HG03378 (cell line): ENCODE measurements at regions not wholly inside any gene's neighbourhood (a gene's known extent, or its start where the extent isn't known, plus 50 kb on each side); places are given as distances from the start of the nearest gene placed in this dataset.

ENCODE experiments used
- ATAC-seq: cut with Tn5 transposase; IDR thresholded peaks from one replicate; pipeline ENCODE4 v1.9.1; 2021; ENCODE audit warnings: mild to moderate bottlenecking, moderate library complexity; ENCODE audit not compliant: unreplicated experiment

DNA sequence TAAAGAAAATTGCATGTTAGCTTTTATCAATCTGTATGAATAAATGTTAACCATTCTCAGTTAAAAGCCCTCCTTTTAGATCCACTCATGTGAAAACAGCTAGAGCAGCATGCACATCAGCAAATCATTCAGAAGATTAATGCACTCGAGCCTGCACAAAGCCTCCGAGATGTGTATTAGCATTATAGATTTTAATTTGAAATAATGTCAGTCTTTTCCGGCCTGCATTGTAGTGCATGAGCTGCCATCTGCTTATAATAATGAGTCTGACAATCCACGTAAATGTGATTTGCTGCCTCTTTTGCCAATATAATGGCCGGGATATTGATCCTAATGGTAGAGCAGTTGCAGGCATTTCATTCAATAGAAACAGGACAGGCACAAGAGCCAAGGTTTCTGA lies 585.1 kb downstream of the IRX1 start:
- ATAC-seq = no peak

DNA sequence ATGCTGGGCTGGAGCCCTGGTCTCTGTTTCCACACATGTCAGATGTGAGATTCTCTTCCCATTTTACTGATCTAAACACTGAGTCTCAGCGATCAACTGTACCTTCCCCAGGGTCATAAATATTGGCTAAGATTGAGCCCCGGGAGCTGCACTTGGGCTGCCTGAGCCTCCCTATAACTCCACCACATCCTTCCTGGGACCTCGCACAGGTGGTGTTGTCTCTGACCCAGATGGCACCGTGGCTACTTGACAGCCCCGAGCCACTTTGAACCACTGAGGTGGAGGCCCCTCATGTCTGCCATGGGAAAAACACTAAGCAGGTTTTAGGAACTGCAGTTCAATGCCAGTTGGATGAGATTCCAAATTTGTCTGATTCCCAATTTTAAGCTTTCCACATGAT lies 586.5 kb downstream of the IRX1 start:
- ATAC-seq = no peak

DNA sequence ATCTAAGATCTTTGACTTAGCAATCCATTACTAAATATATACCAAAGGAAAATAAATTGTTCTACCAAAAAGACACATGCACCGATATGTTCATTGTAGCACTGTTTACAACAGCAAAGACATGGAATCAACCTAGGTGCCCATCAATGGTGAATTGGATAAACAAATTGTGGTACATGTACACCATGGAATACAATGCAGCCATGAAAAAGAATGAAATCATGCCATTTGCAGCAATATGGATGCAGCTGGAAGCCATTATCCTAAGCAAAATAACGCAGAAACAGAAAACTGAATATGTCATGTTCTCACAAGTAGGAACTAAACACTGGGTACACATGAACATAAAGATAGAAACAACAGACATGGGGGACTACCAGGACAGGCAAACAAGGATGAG lies 589.5 kb downstream of the IRX1 start:
- ATAC-seq = no peak

DNA sequence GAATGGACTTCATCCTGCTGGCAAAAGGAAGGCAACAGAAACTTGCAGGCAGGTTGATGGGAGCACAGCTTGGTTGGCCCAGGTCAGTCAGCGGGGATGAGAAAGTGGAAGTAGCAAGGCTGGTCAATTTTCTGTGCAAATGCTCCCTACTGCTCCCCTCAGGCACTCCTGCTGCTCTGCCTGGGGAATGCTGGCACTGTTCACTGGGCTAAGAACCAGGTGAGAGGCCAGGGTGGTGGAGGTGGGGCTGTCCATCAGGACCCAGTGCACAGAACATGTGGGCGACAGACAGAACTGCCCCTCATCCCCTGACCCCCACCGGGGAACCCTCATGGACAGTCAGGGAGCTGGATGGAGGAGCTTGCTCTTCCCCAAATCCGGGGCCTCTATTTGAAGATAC lies 593.1 kb downstream of the IRX1 start:
- no peak for ATAC-seq

DNA sequence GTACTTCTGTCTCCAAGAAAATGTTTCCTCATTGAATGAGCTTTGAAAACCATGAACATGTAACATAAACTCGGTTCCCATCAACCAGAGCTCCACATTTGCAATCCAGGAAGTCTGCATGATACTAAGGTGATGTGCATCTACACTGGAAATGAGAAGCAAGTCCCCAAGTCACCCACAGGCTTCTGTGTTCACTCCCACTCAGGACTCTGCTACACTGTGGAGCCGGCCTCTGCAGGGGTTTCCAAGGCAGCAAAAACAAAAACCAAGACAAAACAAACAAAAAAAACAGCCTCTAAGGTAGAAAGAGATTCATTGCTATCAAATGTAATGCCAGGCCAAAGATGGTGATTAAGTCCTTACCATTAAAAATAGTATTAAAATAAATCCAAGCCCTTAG lies 593.7 kb downstream of the IRX1 start:
- ATAC-seq = no peak

DNA sequence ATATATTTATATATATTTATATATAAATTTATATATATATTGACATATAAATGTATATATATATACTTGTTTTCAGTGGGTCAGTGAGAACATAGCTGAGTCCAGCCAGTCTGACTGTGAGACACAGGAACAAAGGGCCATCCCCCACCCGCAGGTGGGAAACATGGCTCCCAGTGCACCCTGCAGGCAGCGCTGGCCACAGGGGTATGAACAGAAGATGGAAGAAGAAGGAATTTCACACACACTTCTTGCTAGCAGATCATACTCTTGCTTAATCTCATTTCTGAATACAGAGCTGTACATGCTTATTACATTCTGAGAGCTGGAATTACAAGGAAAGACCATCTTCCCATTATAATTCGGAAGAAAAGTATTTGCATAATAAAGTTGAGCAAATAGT lies 595.4 kb downstream of the IRX1 start:
- ATAC-seq = no peak

DNA sequence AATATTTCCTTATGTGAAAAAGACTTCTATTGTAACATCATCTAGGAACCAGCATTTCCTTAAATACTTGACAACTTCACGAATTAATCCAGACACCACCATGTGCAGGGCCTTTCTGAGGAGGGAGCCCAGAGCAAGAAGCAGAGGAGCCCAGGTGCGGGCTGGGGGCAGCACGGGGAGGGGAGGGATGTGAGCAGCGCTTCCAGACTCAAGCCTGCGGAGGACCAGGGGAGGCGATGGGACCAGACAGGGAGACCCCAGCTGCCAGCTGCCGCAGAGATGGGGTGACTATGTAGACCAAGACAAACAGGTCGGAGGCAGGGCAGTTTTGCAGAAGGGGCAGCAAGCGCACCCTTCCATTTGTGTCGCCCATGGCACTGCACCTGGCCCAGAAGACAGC lies 596.1 kb downstream of the IRX1 start:
- ATAC-seq = no peak

DNA sequence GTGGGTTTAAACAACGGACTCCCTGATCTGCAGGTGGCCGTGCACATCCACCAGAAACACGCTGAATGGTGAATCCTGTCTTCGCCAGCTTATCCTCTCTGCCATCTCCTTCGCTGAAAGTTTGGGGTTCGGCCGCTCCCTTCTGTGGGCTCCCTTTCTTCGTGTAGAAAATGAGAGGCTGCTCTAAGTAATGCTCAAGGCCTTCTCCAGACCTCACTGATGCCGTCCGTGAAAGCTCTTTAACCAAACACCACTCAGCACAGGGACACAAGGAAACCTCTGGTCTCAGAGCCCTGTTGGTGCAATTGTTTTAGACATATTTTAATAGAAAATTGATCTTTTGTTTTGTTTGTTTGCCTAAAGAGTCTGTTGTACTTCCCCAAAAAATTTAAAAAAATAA lies 596.5 kb downstream of the IRX1 start:
- no peak for ATAC-seq

DNA sequence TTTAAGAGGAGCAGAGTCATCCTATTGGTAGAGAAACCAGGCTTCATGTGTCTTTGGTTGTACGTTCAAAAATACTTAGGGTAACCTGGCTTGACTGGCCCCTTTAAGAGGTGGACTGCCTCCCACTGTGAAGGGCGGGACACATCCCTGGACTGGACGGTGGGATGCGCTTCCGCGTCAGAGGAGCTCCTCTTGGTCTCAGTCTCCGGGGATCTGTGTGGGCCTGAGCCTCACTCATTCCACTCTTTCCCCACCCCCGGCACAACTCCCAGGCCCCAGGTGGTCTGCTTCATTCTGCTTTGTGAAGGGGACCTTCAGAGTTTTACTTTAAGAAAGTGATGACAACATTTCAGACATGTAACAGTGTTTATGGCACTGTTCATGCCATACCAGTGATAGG lies 601.1 kb downstream of the IRX1 start:
- ATAC-seq = no peak

DNA sequence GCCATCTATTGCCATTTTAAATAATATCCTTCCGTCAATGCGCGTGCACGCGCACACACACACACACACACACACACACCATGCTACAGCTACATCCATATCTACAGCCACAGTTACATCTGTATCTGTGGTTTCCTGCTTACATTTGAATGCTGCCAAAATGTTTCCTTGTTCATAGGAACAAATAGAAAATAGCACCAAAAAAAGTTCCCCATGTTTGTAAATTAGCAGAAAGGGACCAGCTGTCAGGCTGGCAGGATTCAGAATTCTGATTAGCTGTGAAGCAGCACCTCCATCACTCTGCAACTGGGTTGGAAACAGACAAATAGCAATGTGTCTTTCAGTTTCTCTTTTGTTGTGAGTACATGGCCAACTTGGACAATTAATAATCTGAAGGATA lies 601.5 kb downstream of the IRX1 start:
- ATAC-seq = no peak

DNA sequence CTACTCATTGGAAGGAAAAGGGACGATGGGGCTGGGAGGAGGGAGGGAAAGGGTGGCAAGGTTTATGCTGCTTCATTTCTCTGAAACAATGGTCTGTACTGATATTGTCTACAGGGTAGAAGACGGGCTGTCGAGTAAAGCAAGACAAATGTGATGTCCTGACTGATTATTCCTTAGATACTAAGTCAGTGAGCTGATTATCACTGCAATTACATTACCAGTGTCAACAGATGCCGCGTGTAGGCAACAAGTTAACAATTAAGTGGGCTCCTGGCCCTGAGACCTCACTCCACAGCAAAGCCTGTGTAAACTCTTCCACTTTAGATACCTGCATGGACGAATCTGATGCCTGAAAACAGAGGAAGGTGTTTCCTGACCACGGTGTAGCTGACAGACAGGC lies 602.8 kb downstream of the IRX1 start:
- ATAC-seq = no peak

DNA sequence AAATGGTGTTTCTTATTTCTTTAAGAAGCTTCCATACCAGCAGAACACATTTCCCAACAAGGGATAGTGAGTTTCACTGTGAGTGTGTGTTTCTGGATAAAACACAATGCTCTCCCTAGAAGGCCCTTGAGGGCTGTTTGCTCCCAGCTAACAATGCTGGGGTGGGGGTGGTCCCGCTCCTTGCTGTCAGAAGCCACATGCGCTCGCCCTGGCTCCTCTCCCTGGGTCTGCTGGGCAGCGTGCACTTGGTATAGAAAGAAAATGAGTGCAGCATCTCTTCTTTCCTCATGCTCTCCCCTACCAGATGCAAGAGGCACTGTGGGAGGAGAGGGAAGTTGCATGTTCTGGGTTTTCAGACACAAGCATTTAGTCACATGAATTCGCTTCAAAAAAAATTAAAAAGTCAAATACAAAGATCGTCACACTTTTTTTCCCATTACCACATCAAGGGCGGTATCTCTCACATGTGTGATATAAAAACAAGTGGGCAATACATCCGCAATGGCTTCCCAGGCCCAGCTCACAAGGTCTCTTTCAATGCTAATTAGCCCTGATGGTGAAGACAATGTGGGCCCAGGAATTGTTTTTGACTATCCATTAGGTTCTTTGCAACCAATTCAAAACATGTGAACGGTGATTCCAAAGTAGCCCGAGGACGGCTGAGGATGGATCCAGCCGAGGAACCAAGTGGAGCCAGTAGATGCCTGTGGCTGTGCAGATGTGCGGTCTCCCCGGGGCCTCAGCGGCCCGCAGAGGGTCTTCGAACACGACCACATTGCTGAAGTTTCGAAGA lies 603.6 kb downstream of the IRX1 start:
- no peak for ATAC-seq

DNA sequence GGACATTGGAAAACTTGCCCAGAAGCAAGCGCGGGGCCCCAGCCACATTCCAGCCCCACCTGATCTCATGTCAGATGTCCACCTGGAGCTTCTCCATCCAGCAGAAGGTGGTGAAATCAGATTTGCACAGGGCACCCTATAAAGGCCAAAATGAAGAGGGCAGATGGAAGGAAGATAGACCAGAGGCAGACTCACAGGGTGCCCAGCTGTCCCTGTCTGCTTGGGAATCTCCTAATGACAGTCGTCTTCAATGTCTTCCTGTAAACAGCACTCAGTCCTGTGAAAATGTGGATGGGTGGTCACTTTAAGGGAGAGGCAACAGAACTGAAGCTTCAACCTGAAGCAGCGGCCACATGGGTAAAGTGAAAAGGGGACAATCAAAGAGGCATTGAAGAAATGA lies 607.5 kb downstream of the IRX1 start:
- ATAC-seq = no peak

DNA sequence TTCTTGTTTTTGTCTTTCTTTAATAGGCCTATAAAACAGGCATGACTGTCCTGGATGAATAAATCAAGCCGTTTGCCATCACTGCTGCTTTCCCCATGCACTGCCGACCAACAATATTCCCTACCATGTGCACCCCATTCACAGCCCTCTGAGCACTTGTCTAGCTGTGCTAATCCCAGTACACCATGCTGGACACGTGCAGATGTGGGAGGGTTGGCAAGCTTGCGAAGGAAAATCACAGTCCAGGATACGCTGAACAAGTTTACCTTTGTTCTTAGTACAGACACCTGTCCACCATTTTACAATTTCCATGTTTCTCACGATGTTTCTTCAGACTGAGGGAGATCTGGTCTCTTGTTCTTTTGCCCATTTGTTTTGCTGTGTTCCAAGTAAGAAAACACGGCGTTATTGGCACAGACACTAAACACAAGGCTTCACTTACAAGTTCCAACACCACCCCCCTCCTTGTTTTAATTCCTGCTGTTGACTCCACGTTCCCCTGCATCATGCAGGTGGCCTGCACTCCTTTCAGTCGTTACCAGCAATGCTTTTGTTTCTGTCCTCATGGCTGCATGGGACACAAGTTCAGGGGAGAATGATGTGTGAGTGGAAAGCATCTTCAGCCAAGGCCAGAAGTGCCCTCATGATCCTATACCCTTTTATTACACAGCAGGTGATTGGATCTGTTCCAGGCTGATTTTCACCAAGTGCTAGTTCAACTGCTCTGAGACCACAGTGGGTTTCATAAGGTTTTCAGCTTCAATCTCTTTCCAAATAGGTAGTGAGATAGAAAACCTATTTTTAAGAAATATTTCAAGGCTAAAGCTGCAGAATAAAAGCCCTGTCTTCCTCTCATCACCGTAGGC lies 608.9 kb downstream of the IRX1 start:
- ATAC-seq = no peak

DNA sequence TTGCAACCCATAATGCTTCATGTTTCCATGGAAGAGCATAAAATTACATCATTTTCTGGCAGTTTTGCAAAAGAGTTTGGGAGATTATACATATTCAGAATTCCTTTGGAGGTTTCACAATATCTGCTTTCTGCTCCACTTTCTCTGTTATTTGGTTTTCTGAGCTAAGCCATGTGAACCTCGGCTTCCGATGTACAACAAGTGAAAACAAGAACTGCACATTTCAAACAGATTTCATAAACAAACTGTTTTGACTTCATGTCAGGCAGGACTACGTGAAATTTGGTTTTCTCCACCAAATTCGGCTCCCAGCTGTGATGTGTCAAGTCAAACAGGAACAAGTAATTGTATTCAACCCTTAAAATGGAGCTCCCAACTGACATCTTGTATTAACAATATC lies 609.8 kb downstream of the IRX1 start:
- no peak for ATAC-seq

DNA sequence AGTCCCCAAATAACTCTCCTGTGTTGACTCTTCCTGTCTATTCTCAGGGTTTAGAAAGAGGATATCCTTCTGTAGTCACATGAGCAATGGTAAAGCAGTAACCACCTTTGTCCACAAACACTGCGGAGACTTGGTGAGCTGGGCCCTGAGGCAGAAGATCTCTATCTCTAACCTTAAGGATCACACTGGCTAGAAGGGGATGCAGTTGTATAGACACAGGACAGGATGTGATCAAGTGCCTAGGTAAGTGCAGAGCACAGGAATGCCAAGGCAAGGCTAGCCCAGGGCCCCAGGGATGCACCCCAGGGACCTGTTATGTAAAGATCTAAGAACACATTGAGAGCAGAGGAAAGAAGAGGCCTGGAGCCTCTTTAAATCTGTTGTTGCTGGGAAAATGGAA lies 610.5 kb downstream of the IRX1 start:
- no peak for ATAC-seq

DNA sequence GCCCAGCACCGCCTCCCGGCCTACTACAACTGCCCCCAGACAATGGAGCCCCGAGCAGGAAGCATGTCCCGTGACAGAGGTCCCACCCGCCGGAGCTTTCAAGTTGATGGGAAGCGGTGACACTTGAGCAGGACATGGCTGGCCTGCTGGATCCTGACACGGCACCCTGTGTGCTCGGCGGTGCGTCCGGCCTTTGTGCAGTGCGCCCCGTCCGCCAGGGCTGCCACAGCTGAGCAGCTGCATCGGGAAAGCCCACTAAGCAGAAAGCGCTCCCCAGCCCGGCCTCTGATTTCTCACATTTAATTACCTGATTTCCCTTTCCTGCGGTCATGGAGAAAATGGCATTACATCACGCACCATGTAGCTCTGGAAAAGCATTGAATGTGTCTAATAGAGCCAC lies 611.9 kb downstream of the IRX1 start:
- no peak for ATAC-seq

DNA sequence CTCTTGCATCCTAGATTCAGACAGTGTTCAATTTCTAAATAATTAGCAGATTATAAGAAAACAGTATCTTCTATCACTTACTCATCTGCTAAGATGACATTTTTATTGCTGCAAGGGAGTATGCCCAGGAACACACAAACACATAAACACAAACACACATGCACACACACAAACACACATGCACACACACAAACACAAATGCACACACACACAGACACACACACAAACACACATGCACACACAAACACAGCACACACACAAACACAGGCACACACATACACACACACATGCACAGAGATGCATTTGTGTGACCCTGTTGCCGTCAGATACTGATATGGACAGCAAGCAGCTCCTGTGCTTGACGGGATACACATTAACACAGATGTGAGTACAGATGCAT lies 612.9 kb downstream of the IRX1 start:
- ATAC-seq = no peak

DNA sequence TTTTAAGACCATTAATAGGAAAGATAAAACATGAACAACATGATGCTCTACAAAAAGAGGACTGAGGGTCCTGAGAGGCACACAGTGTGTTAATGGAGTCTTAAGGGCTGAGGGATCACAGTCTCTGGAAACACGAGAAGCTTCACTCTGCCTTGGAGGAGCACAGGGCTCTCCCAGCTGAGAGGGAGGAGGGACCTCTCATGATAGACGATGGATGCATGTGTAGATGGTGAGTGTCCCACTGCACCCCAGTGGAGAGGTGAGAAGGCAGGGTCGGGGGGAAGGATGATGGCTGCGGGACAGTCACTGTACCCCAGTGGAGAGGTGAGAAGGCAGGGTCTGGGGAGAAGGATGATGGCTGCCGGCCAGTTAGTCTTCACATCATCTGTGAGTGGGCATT lies 613.4 kb downstream of the IRX1 start:
- no peak for ATAC-seq

DNA sequence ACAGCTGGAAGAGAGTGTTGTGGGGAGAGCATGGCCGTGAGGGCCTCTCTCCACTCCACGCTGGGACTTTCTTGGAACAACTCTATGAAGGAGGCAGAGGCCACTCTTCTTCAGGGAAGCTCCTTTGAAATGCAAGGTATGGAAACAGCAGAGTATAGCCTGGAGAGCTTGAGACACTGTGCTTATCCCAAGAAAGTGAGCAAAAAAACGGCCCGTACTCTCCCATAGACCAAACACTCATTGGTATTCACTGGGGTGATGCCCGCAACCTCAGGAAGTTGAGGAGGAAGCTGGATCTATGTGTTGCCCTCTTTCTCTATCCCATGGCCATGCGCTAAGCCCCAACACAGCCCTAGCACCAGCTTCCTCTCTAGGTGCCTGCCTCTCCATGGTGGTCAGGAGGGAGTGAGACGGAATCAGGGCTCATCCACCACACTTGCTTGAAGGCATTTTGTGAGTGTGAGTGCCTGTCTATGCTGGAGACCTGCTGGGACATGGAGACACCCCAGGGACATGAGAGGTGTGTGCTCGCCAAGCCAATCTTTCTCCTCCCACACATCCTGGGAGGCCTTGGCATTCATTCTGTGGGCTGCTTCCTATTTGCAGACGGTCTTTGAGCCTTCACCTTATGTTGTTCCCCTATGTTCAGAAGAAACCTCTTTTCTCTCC lies 616.6 kb downstream of the IRX1 start:
- no peak for ATAC-seq

DNA sequence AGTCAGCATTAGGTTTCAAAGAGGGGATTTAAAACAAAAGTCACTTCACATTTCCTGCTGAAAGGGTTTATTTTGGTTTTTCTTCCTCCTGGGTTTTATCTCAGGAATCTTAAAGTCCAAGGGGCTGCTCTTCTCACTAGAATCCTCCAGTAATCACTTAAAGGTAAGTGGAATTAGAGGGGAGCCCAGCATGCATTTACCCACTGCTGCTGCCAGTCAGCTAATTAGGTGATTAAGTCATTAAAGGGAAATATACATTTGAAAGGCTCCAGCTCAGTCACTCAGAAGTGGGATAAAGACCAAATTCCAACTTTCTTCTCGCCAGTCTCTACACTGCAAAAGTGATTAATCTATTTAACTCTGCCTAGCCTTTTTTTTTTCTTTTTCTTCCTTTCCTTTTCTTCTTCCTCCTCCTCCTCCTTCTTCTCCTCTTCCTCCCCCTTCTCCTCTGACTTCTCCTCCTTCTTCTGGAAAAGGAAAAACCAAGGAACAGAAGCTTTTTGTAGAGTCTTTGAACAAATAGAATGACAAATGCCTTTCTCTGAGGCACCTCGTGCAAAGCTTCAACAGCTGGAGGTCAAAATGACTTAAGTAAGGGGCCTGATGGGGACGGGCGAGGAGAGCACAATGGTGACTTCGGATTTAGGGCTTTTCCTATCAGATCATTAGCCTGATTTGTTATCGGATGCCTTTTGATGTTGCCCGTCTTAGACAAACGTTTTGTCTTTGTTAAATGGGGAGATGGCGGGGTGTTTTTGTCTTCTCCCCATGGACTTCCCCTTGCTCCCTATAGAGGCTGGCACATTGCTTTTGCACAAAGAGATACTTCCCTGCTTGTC lies 617.6 kb downstream of the IRX1 start:
- no peak for ATAC-seq
